Esophagus (tissue), 2 donors: ENCODE measurements at regions not wholly inside any gene's neighbourhood (a gene's known extent, or its start where the extent isn't known, plus 50 kb on each side); places are given as distances from the start of the nearest gene placed in this dataset.
"Not testable (repeated sequence)": the region's sequence is repeated elsewhere in the genome, so short reads cannot be mapped to it uniquely, and the experiment has no call there.

Experiments used
- H3K27ac ChIP-seq, 2 donors: one replicate each; pipeline ENCODE4 v1.5.1; 2013; ENCODE audit warnings: low read depth in 2 of 2, mild to moderate bottlenecking in 2 of 2, inconsistent platforms in 1 of 2, low read length in 1 of 2, moderate library complexity in 1 of 2
- H3K27me3 ChIP-seq, 2 donors: one replicate each; pipeline ENCODE4 v1.6.1; 2013; ENCODE audit warnings: low read length in 2 of 2, control low read depth in 1 of 2, mild to moderate bottlenecking in 1 of 2; ENCODE audit not compliant: insufficient read depth in 2 of 2, control insufficient read depth in 1 of 2
- H3K36me3 ChIP-seq, 2 donors: one replicate each; pipeline ENCODE4 v1.6.1; 2013; ENCODE audit warnings: low read length in 1 of 2; ENCODE audit not compliant: control insufficient read depth in 2 of 2, insufficient read depth in 2 of 2
- H3K4me1 ChIP-seq, 2 donors: one replicate each; pipeline ENCODE4 v1.6.1; 2013; ENCODE audit warnings: low read length in 1 of 2; ENCODE audit not compliant: control insufficient read depth in 2 of 2, insufficient read depth in 2 of 2
- H3K4me3 ChIP-seq, 2 donors: one replicate each; pipeline ENCODE4 v1.5.1; 2013; ENCODE audit warnings: low read length in 2 of 2, mild to moderate bottlenecking in 2 of 2, low read depth in 1 of 2, moderate library complexity in 1 of 2
- H3K9me3 ChIP-seq, 2 donors: one replicate each; pipeline ENCODE4 v1.6.1; 2013; ENCODE audit warnings: mild to moderate bottlenecking in 2 of 2, low read depth in 1 of 2, low read length in 1 of 2, moderate library complexity in 1 of 2; ENCODE audit not compliant: control insufficient read depth in 2 of 2, insufficient read depth in 1 of 2
- WGBS, 2 donors: extraction: QIAGEN DNeasy Blood & Tissue Kit; methylation state at CpG; one replicate each; pipeline ENCODE4 v1.1.7; 2013; 5-methylcytosine and 5-hydroxymethylcytosine counted together
- donor health status: healthy with polysubstance abuse.
- donor health status: Bipolar disorder and iron deficiency.

GRCh38 chr7:65141405-65141778 is 134.9 kb upstream of the ERV3-1 start:
- H3K4me3 ChIP-seq: peak overlapping the region in 1 of 2 donors; percentile 41
- not testable (repeated sequence) for H3K9me3 ChIP-seq
- 36 to 38% methylated on average over 15 to 16 of the region's 20 CpGs for WGBS, 2 donors

GRCh38 chr7:65140543-65141404 is 134.3 kb upstream of the ERV3-1 start:
- WGBS, 2 donors: 2 to 4% methylated on average over 5 to 41 of the region's 79 CpGs
- not testable (repeated sequence) for H3K9me3 ChIP-seq, H3K36me3 ChIP-seq, H3K4me1 ChIP-seq, H3K27ac ChIP-seq, H3K27me3 ChIP-seq
- H3K4me3 ChIP-seq: peak overlapping the region in 1 of 2 donors; percentile 41

More at GRCh38 chr7:65141405-65141778, 134.9 kb upstream of the ERV3-1 start:
- H3K4me1 ChIP-seq, H3K36me3 ChIP-seq, H3K27me3 ChIP-seq, H3K27ac ChIP-seq: not testable (repeated sequence)

GRCh38 chr7:65136850-65137249 is 130.4 kb upstream of the ERV3-1 start:
- not testable (repeated sequence) for H3K36me3 ChIP-seq, H3K4me1 ChIP-seq, H3K27ac ChIP-seq, H3K9me3 ChIP-seq, H3K27me3 ChIP-seq, H3K4me3 ChIP-seq
- no CpG with 5 or more reads among the region's 5 CpGs for WGBS, 2 donors

GRCh38 chr7:65133087-65133486 is 126.6 kb upstream of the ERV3-1 start:
- H3K27ac ChIP-seq, H3K9me3 ChIP-seq, H3K4me3 ChIP-seq, H3K27me3 ChIP-seq, H3K4me1 ChIP-seq, H3K36me3 ChIP-seq: not testable (repeated sequence)
- WGBS, 2 donors: no CpG with 5 or more reads among the region's 3 CpGs

GRCh38 chr7:65132256-65132655 is 125.8 kb upstream of the ERV3-1 start:
- H3K27ac ChIP-seq, H3K4me1 ChIP-seq, H3K27me3 ChIP-seq, H3K4me3 ChIP-seq, H3K9me3 ChIP-seq, H3K36me3 ChIP-seq: not testable (repeated sequence)
- WGBS, 2 donors: no CpG with 5 or more reads among the region's 1 CpG

GRCh38 chr7:65127364-65127763 is 120.9 kb upstream of the ERV3-1 start:
- H3K36me3 ChIP-seq, H3K4me1 ChIP-seq, H3K27ac ChIP-seq, H3K27me3 ChIP-seq, H3K9me3 ChIP-seq, H3K4me3 ChIP-seq: not testable (repeated sequence)
- WGBS, 2 donors: no CpG with 5 or more reads among the region's 5 CpGs

- not testable (repeated sequence) for H3K4me1 ChIP-seq, H3K27me3 ChIP-seq, H3K27ac ChIP-seq, H3K4me3 ChIP-seq, H3K36me3 ChIP-seq, H3K9me3 ChIP-seq
- no CpG with 5 or more reads among the region's 1 CpG for WGBS, 2 donors
Observed at GRCh38 chr7:65124600-65124999, 118.1 kb upstream of the ERV3-1 start.

- H3K27ac ChIP-seq, H3K36me3 ChIP-seq, H3K4me1 ChIP-seq, H3K27me3 ChIP-seq, H3K4me3 ChIP-seq, H3K9me3 ChIP-seq: not testable (repeated sequence)
- 53 to 74% methylated on average over 1 of the region's 1 CpG for WGBS, 2 donors
Observed at GRCh38 chr7:65105650-65106203, 99.2 kb upstream of the ERV3-1 start.

GRCh38 chr7:65100499-65100898 is 94.0 kb upstream of the ERV3-1 start:
- 87 to 88% methylated on average over 4 of the region's 4 CpGs for WGBS, 2 donors

GRCh38 chr7:65081669-65082055 is 75.2 kb upstream of the ERV3-1 start:
- H3K27me3 ChIP-seq, H3K9me3 ChIP-seq, H3K36me3 ChIP-seq, H3K4me1 ChIP-seq: not testable (repeated sequence)
- Histone ChIP-seq H3K4me3 (peak overlapping the region; percentile 85 to 87), H3K27ac (peak overlapping the region in 1 of 2 donors; percentile 90)
- 91 to 94% methylated on average over 16 to 19 of the region's 19 CpGs for WGBS, 2 donors

More at GRCh38 chr7:65100499-65100898, 94.0 kb upstream of the ERV3-1 start:
- H3K27ac ChIP-seq, H3K9me3 ChIP-seq, H3K27me3 ChIP-seq, H3K4me1 ChIP-seq, H3K4me3 ChIP-seq, H3K36me3 ChIP-seq: not testable (repeated sequence)
